Activated B cell treated with CpG ODN at 0.5 μM for 24 hours (primary cell): ENCODE measurements at regions not wholly inside any gene's neighbourhood (a gene's known extent, or its start where the extent isn't known, plus 50 kb on each side); places are given as distances from the start of the nearest gene placed in this dataset.

Experiments
- ATAC-seq: fragments of 200-7000 bp; cut with Tn5 transposase; one replicate; pipeline ENCODE4 v1.10.0; 2021; ENCODE audit warnings: low read depth, mild to moderate bottlenecking, moderate library complexity
- CTCF ChIA-PET: fragments of 350-600 bp; sonication (Branson Sonifier 250); formaldehyde crosslinking; loops from one replicate; lab custom pipeline; 2021; ENCODE audit warnings: antibody characterized with exemption; lab: Charles Lee
- POLR2A ChIA-PET: fragments of 350-600 bp; sonication (Branson Sonifier 250); formaldehyde crosslinking; loops from one replicate; lab custom pipeline; 2021; ENCODE audit warnings: antibody characterized with exemption; lab: Charles Lee
- DNase-seq: peaks from one replicate; pipeline ENCODE4 v3.0.0; 2022
- H3K27ac Mint-ChIP-seq: one replicate; pipeline ENCODE4 v1.8.0; 2020; ENCODE audit warnings: mixed read lengths
- H3K27me3 Mint-ChIP-seq: one replicate; pipeline ENCODE4 v1.8.0; 2021; ENCODE audit warnings: mixed read lengths
- H3K36me3 Mint-ChIP-seq: one replicate; pipeline ENCODE4 v1.8.0; 2021; ENCODE audit warnings: low read depth, mixed read lengths
- H3K4me1 Mint-ChIP-seq: one replicate; pipeline ENCODE4 v1.8.0; 2021; ENCODE audit warnings: mixed read lengths
- H3K4me3 Mint-ChIP-seq: one replicate; pipeline ENCODE4 v1.8.0; 2020; ENCODE audit warnings: mild to moderate bottlenecking, mixed read lengths
- H3K9me3 Mint-ChIP-seq: one replicate; pipeline ENCODE4 v1.8.0; 2020; ENCODE audit warnings: mixed read lengths
- CTCF ChIP-seq: fragments of 200-600 bp; IDR thresholded peaks from one replicate; pipeline ENCODE4 v1.8.0; 2022; ENCODE audit warnings: antibody characterized with exemption, mild to moderate bottlenecking
- intact Hi-C: fragments of 100-400 bp; cut with micrococcal nuclease; formaldehyde crosslinking; loops from one replicate; pipeline ENCODE4 v1.15.1; 2024

GRCh38 chr13:104310861-104311260 is 1244.6 kb upstream of the SLC10A2 start:
- POLR2A ChIA-PET = no interaction called here
- intact Hi-C loops = no loop called here
- Mint-ChIP-seq H3K27ac (no peak overlapping the region), H3K4me1 (no peaks in the 10 kb centered on the region), H3K36me3 (no peaks in the 10 kb centered on the region), H3K27me3 (no peaks in the 10 kb centered on the region), H3K4me3 (no peak overlapping the region), H3K9me3 (peaks cover 9% of the 10 kb centered on the region)
- no peak for TF ChIP-seq CTCF
- CTCF ChIA-PET = no interaction called here
- DNase-seq (no peak), ATAC-seq (no peak)

DNA sequence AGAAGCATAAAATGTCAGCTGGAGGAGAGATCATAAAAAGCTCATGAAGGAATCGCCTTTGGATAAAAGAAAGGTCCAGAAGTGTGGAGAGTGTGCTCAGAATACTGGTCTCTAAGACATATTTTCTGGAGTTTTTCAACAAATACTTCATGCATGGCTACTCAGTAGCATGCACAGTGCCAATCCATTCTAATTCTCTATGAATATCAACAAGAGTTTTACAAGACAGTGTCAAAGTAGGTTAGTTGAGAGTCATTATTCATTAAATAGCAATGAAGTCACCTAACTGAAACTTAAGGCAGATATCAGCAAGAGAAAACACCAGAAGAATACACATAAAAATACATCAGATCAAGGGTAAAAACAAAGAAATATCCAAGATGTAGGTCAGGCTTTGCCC is 1243.2 kb upstream of the SLC10A2 start:
- TF ChIP-seq CTCF = no peak
- peaks cover 9% of the 10 kb centered on the region for H3K9me3 Mint-ChIP-seq
- DNase-seq (no peak), ATAC-seq (no peak)
- ChIA-PET CTCF (no interaction called here), POLR2A (no interaction called here)
- no peak overlapping the region for H3K27ac Mint-ChIP-seq
- no peak overlapping the region for H3K4me3 Mint-ChIP-seq
- H3K4me1 Mint-ChIP-seq = no peaks in the 10 kb centered on the region
- no peaks in the 10 kb centered on the region for H3K27me3 Mint-ChIP-seq
- H3K36me3 Mint-ChIP-seq = no peaks in the 10 kb centered on the region
- intact Hi-C loops = no loop called here

DNA sequence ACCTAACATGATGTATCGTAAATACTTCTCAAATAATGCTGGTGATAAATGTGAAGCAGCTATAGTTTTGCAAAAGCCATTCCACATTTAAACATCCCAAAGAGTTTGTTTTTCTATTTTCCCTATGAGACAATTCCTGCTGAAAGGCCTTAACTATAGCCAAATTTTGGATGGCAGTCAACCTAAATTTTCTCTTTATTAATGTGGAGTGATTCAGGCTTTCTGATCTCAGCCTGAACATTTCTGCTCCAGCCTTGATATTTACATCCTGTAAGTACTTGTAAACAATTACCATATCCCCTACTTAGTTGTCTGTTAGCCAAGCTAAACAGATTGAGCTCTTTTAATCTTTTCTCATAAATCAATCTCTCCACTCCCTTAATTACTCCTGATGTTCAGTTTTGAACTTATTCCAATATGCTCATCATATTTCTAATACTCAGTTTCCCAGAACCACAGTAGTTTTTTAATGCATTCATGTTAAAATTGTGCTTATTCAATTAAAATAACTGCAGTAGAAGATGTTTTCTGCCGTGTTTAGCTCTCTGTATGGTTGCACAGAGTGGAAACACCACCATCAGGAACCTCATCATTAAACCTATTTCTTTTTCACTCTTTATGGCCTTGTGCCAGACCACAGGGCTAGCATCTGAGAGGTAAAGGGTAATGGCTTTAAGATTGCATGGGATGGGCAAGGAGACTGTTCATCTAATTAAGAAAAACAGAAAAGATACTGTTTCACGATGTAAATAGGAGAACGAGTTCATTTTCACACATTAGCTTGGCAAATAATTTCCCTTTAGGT is 1235.2 kb upstream of the SLC10A2 start:
- TF ChIP-seq CTCF = no peak
- Mint-ChIP-seq H3K27ac (no peak overlapping the region), H3K9me3 (peaks cover 2% of the 10 kb centered on the region), H3K4me3 (no peak overlapping the region), H3K27me3 (no peaks in the 10 kb centered on the region), H3K4me1 (no peaks in the 10 kb centered on the region), H3K36me3 (no peaks in the 10 kb centered on the region)
- ATAC-seq (no peak), DNase-seq (no peak)
- ChIA-PET CTCF (no interaction called here), POLR2A (no interaction called here)
- intact Hi-C loops = no loop called here

DNA sequence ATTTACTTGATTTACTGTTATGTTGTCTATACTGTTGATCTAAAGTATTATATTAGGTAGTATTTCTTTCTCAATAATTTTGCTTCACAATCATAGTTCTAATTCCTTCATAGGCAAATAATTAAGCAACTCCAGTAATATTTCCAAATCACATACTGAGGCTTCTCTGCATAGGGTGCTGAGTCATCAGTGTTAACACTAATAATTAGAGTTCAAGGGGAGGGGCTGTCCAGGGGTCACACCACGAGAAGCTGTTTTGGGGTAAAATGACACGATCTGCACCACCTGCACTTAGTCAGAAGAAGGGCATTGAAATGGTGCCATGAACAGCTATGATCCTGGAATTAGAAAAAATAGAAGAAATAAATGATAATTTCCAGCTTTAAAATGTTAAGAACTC is 1230.9 kb upstream of the SLC10A2 start:
- ChIA-PET POLR2A (no interaction called here), CTCF (no interaction called here)
- DNase-seq (no peak), ATAC-seq (no peak)
- H3K9me3 Mint-ChIP-seq = no peaks in the 10 kb centered on the region
- no peak overlapping the region for H3K4me3 Mint-ChIP-seq
- H3K27me3 Mint-ChIP-seq = no peaks in the 10 kb centered on the region
- H3K27ac Mint-ChIP-seq = no peak overlapping the region
- no peaks in the 10 kb centered on the region for H3K4me1 Mint-ChIP-seq
- H3K36me3 Mint-ChIP-seq = no peaks in the 10 kb centered on the region
- intact Hi-C loops = no loop called here
- no peak for TF ChIP-seq CTCF

DNA sequence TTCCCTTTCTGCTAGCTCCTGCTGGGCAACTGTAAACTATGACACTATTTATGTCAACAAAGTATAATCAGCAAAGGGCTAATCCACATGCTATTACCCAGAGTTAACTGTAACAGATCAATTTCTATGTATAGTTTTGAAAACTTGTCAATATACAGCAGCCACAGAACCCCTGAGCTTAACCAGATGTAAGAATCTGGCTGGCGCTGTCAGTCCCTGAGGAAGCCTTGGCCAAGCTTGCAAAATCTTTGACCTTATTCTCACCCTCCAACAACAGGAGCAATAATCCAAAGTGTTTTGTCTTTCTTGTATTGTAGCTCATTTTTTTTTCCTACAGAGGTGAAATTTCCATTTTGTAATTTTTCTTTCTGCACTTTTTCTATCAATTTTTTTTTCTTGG is 1230.1 kb upstream of the SLC10A2 start:
- Mint-ChIP-seq H3K4me3 (no peak overlapping the region), H3K27ac (no peak overlapping the region), H3K4me1 (no peaks in the 10 kb centered on the region), H3K9me3 (no peaks in the 10 kb centered on the region), H3K36me3 (no peaks in the 10 kb centered on the region), H3K27me3 (no peaks in the 10 kb centered on the region)
- no peak for ATAC-seq
- no peak for TF ChIP-seq CTCF
- intact Hi-C loops = no loop called here
- DNase-seq = no peak
- ChIA-PET POLR2A (no interaction called here), CTCF (no interaction called here)
